Thymus (tissue), 11 donors: ENCODE measurements at regions not wholly inside any gene's neighbourhood (a gene's known extent, or its start where the extent isn't known, plus 50 kb on each side); places are given as distances from the start of the nearest gene placed in this dataset.

Source experiments
- DNase-seq, 9 donors: peaks; one replicate each; pipeline ENCODE4 v3.0.0-alpha.2; 2013; ENCODE audit warnings: low spot score in 9 of 9, low read depth in 6 of 9, missing footprints in 1 of 9
- H3K27ac ChIP-seq, 2 donors: one replicate each; pipeline ENCODE4 v1.5.1; 2013; ENCODE audit warnings: control low read depth in 1 of 2, low read depth in 1 of 2, low read length in 1 of 2, mild to moderate bottlenecking in 1 of 2, moderate library complexity in 1 of 2
- H3K27me3 ChIP-seq, 2 donors: one replicate each; pipeline ENCODE4 v1.5.1; 2013; ENCODE audit warnings: low read length in 1 of 2; ENCODE audit not compliant: control insufficient read depth in 2 of 2, insufficient read depth in 1 of 2
- H3K36me3 ChIP-seq, 2 donors: one replicate each; pipeline ENCODE4 v1.5.1; 2013; ENCODE audit warnings: low read length in 1 of 2, mild to moderate bottlenecking in 1 of 2, moderate library complexity in 1 of 2; ENCODE audit not compliant: control insufficient read depth in 2 of 2, insufficient read depth in 2 of 2
- H3K4me1 ChIP-seq, 2 donors: one replicate each; pipeline ENCODE4 v1.5.1; 2013; ENCODE audit warnings: low read length in 2 of 2; ENCODE audit not compliant: control insufficient read depth in 2 of 2, insufficient read depth in 2 of 2
- H3K4me3 ChIP-seq, 2 donors: one replicate each; pipeline ENCODE4 v1.5.1; 2013; ENCODE audit warnings: low read length in 2 of 2, control low read depth in 1 of 2, mild to moderate bottlenecking in 1 of 2
- H3K9me3 ChIP-seq, 2 donors: one replicate each; pipeline ENCODE4 v1.5.1; 2013; ENCODE audit warnings: low read length in 1 of 2, mild to moderate bottlenecking in 1 of 2; ENCODE audit not compliant: control insufficient read depth in 2 of 2, insufficient read depth in 1 of 2
- WGBS: extraction: QIAGEN DNeasy Blood & Tissue Kit; methylation state at CpG from one replicate; pipeline ENCODE4 v1.1.7; 2013; 5-methylcytosine and 5-hydroxymethylcytosine counted together
- donor health status: healthy.

DNA sequence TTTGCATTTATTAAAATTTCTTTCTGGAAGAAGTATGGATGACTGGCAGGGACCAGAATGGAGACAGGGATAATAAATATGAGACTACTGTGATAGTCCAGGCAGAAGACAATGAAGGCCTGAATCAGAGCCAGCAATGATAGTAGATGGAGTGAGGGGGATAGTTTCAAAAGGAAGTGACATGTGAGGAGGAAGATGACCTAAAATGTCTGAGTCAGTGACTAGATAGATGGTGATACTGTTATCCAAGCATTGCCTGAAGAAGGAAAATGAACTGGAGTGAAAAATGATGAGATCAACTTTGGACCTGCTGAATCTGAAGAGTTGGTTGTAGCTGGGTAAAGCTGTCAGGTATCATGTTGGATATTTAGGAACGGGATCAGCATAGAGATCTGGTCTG, 158.3 kb upstream of the KLF7 start:
- Histone ChIP-seq H3K27ac (no peak overlapping the region), H3K4me3 (no peak overlapping the region), H3K9me3 (no peaks in the 10 kb centered on the region), H3K4me1 (peaks cover 2 to 5% of the 10 kb centered on the region in 2 donors), H3K36me3 (no peaks in the 10 kb centered on the region), H3K27me3 (peaks cover 0 to 2% of the 10 kb centered on the region in 2 donors)
- 96% methylated on average over 1 of the region's 1 CpG for WGBS
- no peak for DNase-seq

DNA sequence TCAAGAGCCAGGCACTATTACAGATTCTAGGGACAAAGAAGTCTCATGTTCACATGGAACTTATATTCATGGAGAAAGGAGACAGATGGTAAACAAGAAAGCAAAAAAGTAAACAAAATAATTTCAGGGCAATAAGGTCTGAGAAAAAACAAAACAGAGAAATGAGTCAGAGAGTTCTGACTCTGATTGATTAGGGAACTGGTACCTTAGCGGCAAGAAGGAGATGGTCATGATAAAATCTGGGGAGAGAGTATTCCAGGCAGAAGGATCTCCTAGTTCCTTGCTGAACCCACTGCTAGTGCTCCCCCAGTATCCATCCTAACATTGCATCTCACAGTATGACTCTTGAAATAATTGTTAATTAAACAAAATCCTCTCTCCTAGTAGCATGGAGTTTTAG, 161.8 kb upstream of the KLF7 start:
- WGBS = 96% methylated on average over 1 of the region's 1 CpG
- H3K27me3 ChIP-seq = no peaks in the 10 kb centered on the region
- H3K36me3 ChIP-seq = no peaks in the 10 kb centered on the region
- H3K4me3 ChIP-seq = no peak overlapping the region
- peaks cover 3 to 9% of the 10 kb centered on the region in 2 donors for H3K4me1 ChIP-seq
- no peak overlapping the region for H3K27ac ChIP-seq
- DNase-seq = no peak
- no peaks in the 10 kb centered on the region for H3K9me3 ChIP-seq

DNA sequence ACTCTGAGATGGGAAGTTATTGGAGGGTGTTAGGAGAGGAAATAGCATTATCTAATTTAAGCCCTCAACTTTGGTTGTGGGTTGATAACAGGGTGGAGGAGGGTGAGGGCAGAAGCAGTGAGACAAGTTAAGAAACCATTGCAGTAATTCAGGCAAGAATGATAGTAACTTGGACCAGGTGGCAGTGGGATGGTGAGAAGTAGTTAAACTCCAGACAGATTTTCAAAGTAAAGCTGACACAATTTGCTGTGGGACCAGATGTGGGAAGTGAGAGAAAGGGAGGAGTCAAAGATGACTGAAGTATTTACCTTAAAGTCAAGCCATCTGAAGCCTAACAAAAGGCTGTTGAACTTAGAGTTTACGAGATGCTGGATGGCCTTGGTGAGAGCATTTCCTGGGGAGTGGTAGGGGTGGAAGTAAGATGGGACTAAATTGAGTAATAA, 163.2 kb upstream of the KLF7 start:
- peak in 3 of 9 donors; percentile 18 to 53 (median 31) for DNase-seq
- H3K4me3 ChIP-seq = no peak overlapping the region
- H3K4me1 ChIP-seq = peaks cover 3 to 9% of the 10 kb centered on the region in 2 donors
- no peaks in the 10 kb centered on the region for H3K9me3 ChIP-seq
- H3K27ac ChIP-seq = no peak overlapping the region
- 21% methylated on average over 1 of the region's 1 CpG for WGBS
- H3K27me3 ChIP-seq = no peaks in the 10 kb centered on the region
- no peaks in the 10 kb centered on the region for H3K36me3 ChIP-seq

DNA sequence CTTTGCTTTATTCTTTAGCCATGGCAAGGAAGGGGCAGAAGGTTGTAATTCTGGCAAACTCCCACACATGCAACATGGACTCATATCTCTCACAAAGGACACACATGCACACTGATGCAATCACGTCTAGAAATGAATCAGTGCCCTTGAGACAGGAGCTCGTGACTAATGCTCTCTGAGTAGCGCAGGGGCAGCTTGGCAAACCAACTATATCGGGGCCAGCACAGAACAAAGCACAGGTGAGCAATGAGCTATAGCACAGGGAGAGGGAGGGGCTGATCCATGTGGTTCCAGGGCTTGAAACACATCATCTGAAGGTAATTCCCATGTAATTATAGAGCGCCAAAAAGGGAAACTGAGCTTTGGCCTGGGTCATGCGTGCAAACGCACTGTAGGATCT, 165.2 kb upstream of the KLF7 start:
- H3K27me3 ChIP-seq = no peaks in the 10 kb centered on the region
- H3K27ac ChIP-seq = no peak overlapping the region
- DNase-seq = no peak
- peaks cover 3 to 9% of the 10 kb centered on the region in 2 donors for H3K4me1 ChIP-seq
- H3K9me3 ChIP-seq = no peaks in the 10 kb centered on the region
- no peak overlapping the region for H3K4me3 ChIP-seq
- no peaks in the 10 kb centered on the region for H3K36me3 ChIP-seq
- WGBS = 96% methylated on average over 7 of the region's 7 CpGs

DNA sequence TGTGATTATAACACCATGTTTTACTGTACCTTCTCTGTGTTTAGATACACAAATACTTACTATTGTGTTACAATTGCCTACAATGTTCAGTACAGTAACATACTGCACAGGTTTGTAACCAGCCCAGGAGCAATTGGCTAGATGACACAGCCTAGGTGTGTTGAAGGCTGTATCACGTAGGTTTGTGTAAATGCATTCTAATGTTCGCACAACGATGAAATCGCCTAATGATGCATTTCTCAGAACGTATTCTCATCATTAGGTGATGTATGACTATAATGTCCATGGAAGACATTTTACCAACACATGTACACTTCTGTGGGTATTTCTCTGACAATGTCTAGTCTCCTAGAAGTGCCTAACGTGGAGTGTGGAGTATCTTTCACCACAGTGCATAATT, 165.9 kb upstream of the KLF7 start:
- Histone ChIP-seq H3K36me3 (no peaks in the 10 kb centered on the region), H3K4me3 (no peak overlapping the region)

DNA sequence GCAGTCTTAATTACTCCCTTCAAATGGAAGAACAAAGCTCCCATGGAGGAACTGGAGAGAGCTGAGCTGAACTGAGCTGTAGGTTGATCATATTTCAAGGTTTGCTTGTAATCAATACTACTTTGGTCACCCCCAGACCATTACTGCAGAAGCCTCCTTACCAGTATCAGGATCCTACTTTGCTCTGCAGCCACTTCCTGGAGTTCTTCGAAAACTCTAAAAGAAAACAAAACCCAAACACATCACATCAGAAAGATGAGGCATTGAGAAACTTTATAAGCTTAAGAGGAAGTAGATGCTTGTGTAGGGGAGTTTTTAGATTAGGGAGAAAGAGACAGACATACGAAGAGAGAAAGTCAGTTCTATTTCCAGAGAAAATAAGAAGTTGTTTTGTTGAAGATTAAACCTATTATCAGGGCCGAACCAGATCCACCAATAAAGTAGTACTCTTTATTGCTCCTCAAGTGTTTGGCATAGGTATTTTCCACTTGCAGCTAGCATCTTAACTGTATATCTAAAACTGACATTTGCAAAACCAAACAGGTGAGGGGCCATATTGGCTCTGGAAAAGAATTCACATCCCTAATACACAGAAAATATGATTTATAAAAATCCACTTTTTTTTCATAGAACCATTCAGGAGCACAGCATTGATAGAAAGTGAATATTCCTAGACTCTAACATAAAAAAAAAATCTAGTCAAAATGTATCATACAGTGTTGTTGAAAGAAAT, 166.9 kb upstream of the KLF7 start:
- Histone ChIP-seq H3K36me3 (no peaks in the 10 kb centered on the region), H3K9me3 (no peaks in the 10 kb centered on the region), H3K27me3 (no peaks in the 10 kb centered on the region), H3K4me3 (no peak overlapping the region), H3K27ac (no peak overlapping the region), H3K4me1 (peaks cover 3 to 9% of the 10 kb centered on the region in 2 donors)
- 47% methylated on average over 3 of the region's 3 CpGs for WGBS
- peak in 1 of 9 donors; percentile 32 for DNase-seq

More for the DNA sequence above, 165.9 kb upstream of the KLF7 start:
- H3K9me3 ChIP-seq = no peaks in the 10 kb centered on the region
- H3K27ac ChIP-seq = no peak overlapping the region
- H3K4me1 ChIP-seq = peaks cover 3 to 9% of the 10 kb centered on the region in 2 donors
- DNase-seq = no peak
- no peaks in the 10 kb centered on the region for H3K27me3 ChIP-seq
- WGBS = 98% methylated on average over 6 of the region's 6 CpGs

DNA sequence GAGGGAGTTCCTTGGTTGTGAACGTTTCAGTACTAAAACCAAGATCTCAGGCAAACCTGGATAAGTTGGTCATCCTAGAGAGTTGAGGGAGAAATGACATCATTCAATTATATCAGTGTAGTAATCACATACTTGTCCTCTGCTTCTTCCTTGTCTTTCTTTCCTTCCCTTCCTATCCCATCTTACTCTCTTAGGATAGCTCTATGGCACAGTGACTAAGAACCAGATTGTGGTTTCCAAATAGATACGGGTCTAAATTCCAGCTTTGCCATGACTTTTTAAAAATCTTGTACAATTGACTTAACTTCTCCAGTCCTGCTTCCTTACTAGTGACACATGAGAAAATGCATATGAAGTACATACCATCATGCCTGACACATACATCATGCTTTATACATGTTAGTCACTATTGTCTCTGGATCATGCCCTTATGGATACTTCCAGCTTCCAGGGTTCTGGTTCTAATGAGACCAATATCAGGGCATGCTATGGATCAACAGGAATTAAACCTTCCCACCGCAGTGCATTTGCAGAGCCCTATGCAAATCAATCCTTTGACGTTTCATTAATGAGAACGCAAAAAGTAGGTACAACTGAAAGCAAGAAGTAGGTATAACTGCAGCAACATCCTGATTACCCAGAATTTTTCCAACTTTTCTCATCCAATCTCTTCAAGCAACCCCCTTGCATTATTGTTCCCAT, 168.0 kb upstream of the KLF7 start:
- 98% methylated on average over 5 of the region's 5 CpGs for WGBS

DNA sequence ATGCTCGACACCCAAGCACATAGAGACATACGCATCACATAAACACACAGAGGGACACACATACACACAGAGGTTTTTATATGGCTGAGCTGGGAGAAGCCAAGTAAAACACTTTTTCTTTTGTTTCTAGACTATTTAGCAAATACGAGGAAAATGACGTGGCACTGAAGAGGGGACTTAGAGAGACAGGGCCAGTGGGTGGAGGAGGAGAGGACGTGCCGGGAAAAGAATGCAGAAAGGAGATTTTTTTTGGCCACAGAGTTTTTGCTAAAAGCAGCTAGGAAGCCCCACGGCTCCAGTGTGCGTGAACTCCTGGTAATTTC, 168.5 kb upstream of the KLF7 start:
- Histone ChIP-seq H3K27me3 (no peaks in the 10 kb centered on the region), H3K9me3 (no peaks in the 10 kb centered on the region), H3K4me3 (no peak overlapping the region), H3K27ac (peak overlapping the region in 1 of 2 donors; percentile 65), H3K4me1 (peaks cover 0 to 2% of the 10 kb centered on the region in 2 donors), H3K36me3 (no peaks in the 10 kb centered on the region)
- WGBS = 95% methylated on average over 8 of the region's 8 CpGs
- no peak for DNase-seq

More for the DNA sequence above, 168.0 kb upstream of the KLF7 start:
- peaks cover 3 to 7% of the 10 kb centered on the region in 2 donors for H3K4me1 ChIP-seq
- no peak overlapping the region for H3K4me3 ChIP-seq
- no peak overlapping the region for H3K27ac ChIP-seq
- no peak for DNase-seq
- H3K27me3 ChIP-seq = no peaks in the 10 kb centered on the region
- H3K9me3 ChIP-seq = no peaks in the 10 kb centered on the region
- no peaks in the 10 kb centered on the region for H3K36me3 ChIP-seq

DNA sequence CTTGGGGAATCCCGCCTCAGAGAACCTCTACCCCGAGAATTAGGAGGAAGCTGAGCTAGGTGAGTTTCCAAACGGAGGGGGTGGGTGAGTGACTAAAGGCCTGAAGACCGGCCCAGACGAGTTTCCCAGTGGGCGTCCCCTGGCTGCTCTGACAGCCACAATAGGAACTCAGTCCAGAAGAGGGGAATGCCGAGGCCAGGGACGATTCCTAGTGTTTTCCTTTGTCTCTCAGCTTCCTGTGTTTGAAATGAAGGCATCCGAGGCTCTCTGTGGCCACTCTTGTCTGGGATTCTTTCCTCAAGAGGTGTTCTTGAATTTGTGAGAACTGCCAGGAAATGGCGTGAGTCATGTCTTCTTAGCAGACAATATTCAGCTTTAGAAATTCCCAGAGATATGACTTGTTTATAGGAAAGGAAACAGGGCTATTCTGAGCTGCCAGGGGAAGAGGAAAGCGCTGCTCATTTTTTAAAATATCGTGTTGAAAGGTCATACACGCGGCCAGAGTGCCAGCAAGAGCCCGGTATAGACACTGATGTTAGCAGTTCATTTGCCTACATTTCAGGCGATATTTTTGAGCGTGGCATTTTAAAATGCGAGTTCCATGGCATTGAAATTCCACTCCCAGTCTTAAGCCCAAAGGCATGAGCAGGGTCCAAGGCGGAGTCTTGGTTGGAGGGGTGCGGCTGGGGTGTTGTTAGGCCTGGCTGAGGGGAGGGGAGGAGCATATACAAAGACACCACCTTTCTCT, 169.1 kb upstream of the KLF7 start:
- Histone ChIP-seq H3K4me3 (no peak overlapping the region), H3K4me1 (no peaks in the 10 kb centered on the region), H3K9me3 (no peaks in the 10 kb centered on the region), H3K27me3 (no peaks in the 10 kb centered on the region), H3K27ac (peak overlapping the region; percentile 8 to 65), H3K36me3 (no peaks in the 10 kb centered on the region)
- 87% methylated on average over 20 of the region's 20 CpGs for WGBS
- peak in 1 of 9 donors; percentile 23 for DNase-seq
